PC-9 (cell line): ENCODE measurements at regions not wholly inside any gene's neighbourhood (a gene's known extent, or its start where the extent isn't known, plus 50 kb on each side); places are given as distances from the start of the nearest gene placed in this dataset.

Experiments
- BruUV-seq: library from RNA; stranded (reverse); fragments of 400-500 nt; replicated peaks from 2 replicates; lab custom pipeline; 2021; lab: Mats Ljungman, UMichigan
- CTCF ChIA-PET: fragments of 300-600 bp; sonication (Branson Sonifier 250); formaldehyde crosslinking; loops from one replicate; lab custom pipeline; 2022; ENCODE audit warnings: antibody characterized with exemption; lab: Charles Lee
- POLR2A ChIA-PET: fragments of 300-600 bp; sonication (Branson Sonifier 250); formaldehyde crosslinking; loops from one replicate; lab custom pipeline; 2022; ENCODE audit warnings: antibody characterized with exemption; ENCODE audit not compliant: unreplicated experiment; lab: Charles Lee
- DNase-seq, 2 experiments: peaks; one replicate each; pipeline versions ENCODE4 v3.0.0 to v3.0.0-alpha.2; 2015 to 2022; ENCODE audit warnings: mixed read lengths in 1 of 2
- H2AFZ ChIP-seq: fragments of 200-600 bp; sonication (generic); 2 replicates; pipeline ENCODE4 v1.8.1; 2017; ENCODE audit warnings: antibody characterized with exemption
- H3F3A ChIP-seq: fragments of 200-600 bp; sonication (generic); 2 replicates; pipeline ENCODE4 v1.8.1; 2017; ENCODE audit warnings: antibody characterized with exemption, mild to moderate bottlenecking, low read depth; ENCODE audit not compliant: insufficient read depth
- H3K27ac ChIP-seq: fragments of 200-600 bp; sonication (generic); 2 replicates; pipeline ENCODE4 v1.6.1; 2016; ENCODE audit warnings: mixed run types
- H3K27me3 ChIP-seq: fragments of 200-600 bp; sonication (generic); 2 replicates; pipeline ENCODE4 v1.6.1; 2016; ENCODE audit warnings: low read depth, mixed run types; ENCODE audit not compliant: insufficient read depth
- H3K36me3 ChIP-seq: fragments of 200-600 bp; sonication (generic); 2 replicates; pipeline ENCODE4 v1.6.1; 2016; ENCODE audit warnings: low read depth, mixed run types
- H3K4me1 ChIP-seq: fragments of 200-600 bp; sonication (generic); replicated peaks from 2 replicates; pipeline ENCODE4 v1.6.1; 2016; ENCODE audit warnings: mixed run types; ENCODE audit not compliant: insufficient read depth
- H3K4me2 ChIP-seq: fragments of 200-600 bp; sonication (generic); 2 replicates; pipeline ENCODE4 v1.6.1; 2017; ENCODE audit warnings: mixed run types
- H3K4me3 ChIP-seq: fragments of 200-600 bp; sonication (generic); 2 replicates; pipeline ENCODE4 v1.6.1; 2016; ENCODE audit warnings: mixed run types
- H3K79me2 ChIP-seq: fragments of 200-600 bp; sonication (generic); 2 replicates; pipeline ENCODE4 v1.6.1; 2017; ENCODE audit warnings: low read depth, mixed run types
- H3K9me2 ChIP-seq: fragments of 200-600 bp; sonication (generic); 2 replicates; pipeline ENCODE4 v1.8.1; 2017; ENCODE audit warnings: mild to moderate bottlenecking; ENCODE audit not compliant: insufficient read depth
- H3K9me3 ChIP-seq: fragments of 200-600 bp; sonication (generic); 2 replicates; pipeline ENCODE4 v1.8.1; 2016; ENCODE audit warnings: low read depth; ENCODE audit not compliant: insufficient read depth
- H4K20me1 ChIP-seq: fragments of 200-600 bp; sonication (generic); 2 replicates; pipeline ENCODE4 v1.8.1; 2017; ENCODE audit not compliant: insufficient read depth
- CTCF ChIP-seq: fragments of 200-600 bp; sonication (generic); conservative IDR thresholded peaks from 2 replicates; pipeline ENCODE4 v1.6.1; 2017; ENCODE audit warnings: mixed run types, antibody characterized with exemption, mild to moderate bottlenecking, moderate library complexity
- EZH2 ChIP-seq: fragments of 200-600 bp; sonication (generic); IDR thresholded peaks from 2 replicates; pipeline ENCODE4 v1.8.0; 2017; ENCODE audit warnings: antibody characterized with exemption, low read depth
- intact Hi-C: fragments of 100-400 bp; cut with micrococcal nuclease; formaldehyde crosslinking; loops from one replicate; pipeline ENCODE4 v1.10.0; 2022; ENCODE audit not compliant: unreplicated experiment

DNA sequence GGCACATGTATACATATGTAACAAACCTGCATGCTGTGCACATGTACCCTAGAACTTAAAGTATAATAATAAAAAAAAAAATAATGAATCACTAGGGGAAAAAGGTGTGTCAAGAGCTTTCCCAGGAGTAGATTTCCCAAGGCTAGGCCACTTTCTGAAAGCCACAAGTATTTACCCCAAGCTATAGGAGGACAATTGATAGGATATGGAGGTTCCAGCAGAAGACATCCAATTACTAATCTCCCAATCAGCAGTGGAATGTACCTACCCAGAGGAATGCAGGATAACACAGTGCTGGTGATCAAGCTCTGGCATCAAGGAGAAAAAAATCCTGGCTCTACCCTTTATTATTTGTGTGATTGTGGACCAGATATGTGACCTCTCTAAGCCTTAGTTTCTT, 562.7 kb downstream of the RFPL4B start:
- intact Hi-C loops, result loop anchor here (1.0 kb wide), 1 partner anchor 211 kb away; no protein-coding TSS in a partner anchor
- Histone ChIP-seq H3K79me2 (no peaks in the 10 kb centered on the region), H4K20me1 (no peaks in the 10 kb centered on the region), H3K4me3 (no peak overlapping the region), H2AFZ (no peak overlapping the region), H3K4me2 (no peak overlapping the region), H3F3A (no peaks in the 10 kb centered on the region), H3K27ac (peak overlapping the region; percentile 9; the same call in 1 of the 2 replicates), H3K27me3 (no peaks in the 10 kb centered on the region), H3K4me1 (peaks cover 9% of the 10 kb centered on the region), H3K9me3 (no peaks in the 10 kb centered on the region; the same call in 1 of the 2 replicates), H3K36me3 (no peaks in the 10 kb centered on the region), H3K9me2 (0 out of 2 replicates have a peak, but pooled peaks cover 3% of the 10 kb centered on the region)
- peak; percentile 7 to 64 for DNase-seq
- CTCF ChIA-PET, result no interaction called here
- TF ChIP-seq EZH2 (no peak), CTCF (no peak)
- BruUV-seq, result no TSS peak
- POLR2A ChIA-PET, result interaction anchor here (0.6 kb wide), 2 partner anchors 60 to 723 kb away, joined by 5 to 6 read pairs; no protein-coding TSS in a partner anchor

- Histone ChIP-seq H3K9me3 (no peaks in the 10 kb centered on the region; the same call in 1 of the 2 replicates), H3K4me3 (no peak overlapping the region), H3K36me3 (no peaks in the 10 kb centered on the region), H3K27ac (peak overlapping the region; percentile 9; the same call in 1 of the 2 replicates), H3K9me2 (0 out of 2 replicates have a peak, but pooled peaks cover 3% of the 10 kb centered on the region), H3K4me2 (no peak overlapping the region), H4K20me1 (no peaks in the 10 kb centered on the region), H3K27me3 (no peaks in the 10 kb centered on the region), H2AFZ (no peak overlapping the region), H3F3A (no peaks in the 10 kb centered on the region), H3K4me1 (peaks cover 9% of the 10 kb centered on the region), H3K79me2 (no peaks in the 10 kb centered on the region)
- TF ChIP-seq EZH2 (no peak), CTCF (no peak)
- BruUV-seq, result no TSS peak
- POLR2A ChIA-PET, result interaction anchor here (0.6 kb wide), 1 partner anchor 722 kb away, joined by 6 read pairs; no protein-coding TSS in a partner anchor
- intact Hi-C loops, result loop anchor here (1.0 kb wide), 1 partner anchor 210 kb away; no protein-coding TSS in a partner anchor
- no peak for DNase-seq
- CTCF ChIA-PET, result no interaction called here
Observed at GRCh38 chr6:112910256-112910655, 563.1 kb downstream of the RFPL4B start.

DNA sequence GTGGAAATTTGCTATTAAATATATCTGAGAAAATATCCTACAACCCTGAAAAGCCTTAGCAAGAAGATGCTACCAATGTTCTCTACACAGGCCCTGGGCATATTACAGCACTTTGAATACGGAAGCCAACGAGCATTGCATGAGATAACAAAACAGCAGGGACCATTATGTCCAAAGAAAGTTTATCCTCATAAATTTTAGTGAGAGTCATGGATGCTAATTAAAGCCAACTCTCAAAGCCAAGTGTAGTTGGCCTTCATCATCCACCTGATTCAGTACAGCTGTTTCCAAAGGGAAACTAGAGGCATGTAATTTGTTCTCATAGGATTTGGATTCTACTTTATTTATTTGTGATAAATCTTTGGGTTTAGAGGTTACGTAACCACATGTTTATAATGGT, 564.8 kb downstream of the RFPL4B start:
- no peaks in the 10 kb centered on the region for H3K36me3 ChIP-seq
- no peak for TF ChIP-seq CTCF
- TF ChIP-seq EZH2, result no peak
- POLR2A ChIA-PET, result no interaction called here
- no peak overlapping the region for H3K4me2 ChIP-seq
- H4K20me1 ChIP-seq, result no peaks in the 10 kb centered on the region
- H3F3A ChIP-seq, result no peaks in the 10 kb centered on the region
- H2AFZ ChIP-seq, result no peak overlapping the region
- 0 out of 2 replicates have a peak, but pooled peaks cover 3% of the 10 kb centered on the region for H3K9me2 ChIP-seq
- DNase-seq, result no peak
- CTCF ChIA-PET, result no interaction called here
- no peaks in the 10 kb centered on the region for H3K27me3 ChIP-seq
- BruUV-seq, result no TSS peak
- H3K27ac ChIP-seq, result no peak overlapping the region
- H3K4me3 ChIP-seq, result no peak overlapping the region
- H3K4me1 ChIP-seq, result peaks cover 9% of the 10 kb centered on the region
- intact Hi-C loops, result no loop called here
- H3K9me3 ChIP-seq, result no peaks in the 10 kb centered on the region; the same call in 1 of the 2 replicates
- no peaks in the 10 kb centered on the region for H3K79me2 ChIP-seq
